IMR-90 (cell line): ENCODE measurements at regions not wholly inside any gene's neighbourhood (a gene's known extent, or its start where the extent isn't known, plus 50 kb on each side); places are given as distances from the start of the nearest gene placed in this dataset.

ENCODE experiments used
- ATAC-seq: fragments of 200-7000 bp; cut with Tn5 transposase; 2 replicates; pipeline ENCODE4 v1.9.1; 2020; ENCODE audit warnings: low read depth, mild to moderate bottlenecking, moderate library complexity
- BruUV-seq: library from RNA; stranded (reverse); fragments of 400-500 nt; replicated peaks from 2 replicates; lab custom pipeline; 2021; lab: Mats Ljungman, UMichigan
- CTCF ChIA-PET: fragments of 300-600 bp; formaldehyde crosslinking; extraction: SDS; loops from one replicate; lab custom pipeline; 2021; ENCODE audit warnings: antibody characterized with exemption; lab: Yijun Ruan, JAX
- POLR2A ChIA-PET: fragments of 300-600 bp; sonication (Branson Sonifier 250); formaldehyde crosslinking; loops from one replicate; lab custom pipeline; 2022; ENCODE audit warnings: antibody characterized with exemption; ENCODE audit not compliant: unreplicated experiment; lab: Charles Lee
- DNase-seq: peaks from one replicate; pipeline ENCODE4 v3.0.0; 2013
- H2AFZ ChIP-seq: replicated peaks from 2 replicates; pipeline ENCODE3; 2013; ENCODE audit warnings: low read length, mild to moderate bottlenecking; ENCODE audit not compliant: poor library complexity
- H2AK5ac ChIP-seq: 2 replicates; pipeline ENCODE4 v1.6.1; 2013; ENCODE audit warnings: low read depth, low read length, inconsistent platforms
- H2AK9ac ChIP-seq: replicated peaks from 2 replicates; pipeline ENCODE3; 2013; ENCODE audit warnings: mild to moderate bottlenecking, low read depth, low read length, moderate library complexity; ENCODE audit not compliant: poor library complexity
- H2BK120ac ChIP-seq: 2 replicates; pipeline ENCODE4 v1.6.1; 2013; ENCODE audit warnings: low read depth, low read length, inconsistent platforms
- H2BK15ac ChIP-seq: 3 replicates; pipeline ENCODE4 v1.6.1; 2013; ENCODE audit warnings: low read depth, low read length, inconsistent platforms
- H2BK20ac ChIP-seq: 2 replicates; pipeline ENCODE4 v1.6.1; 2013; ENCODE audit warnings: low read depth, mild to moderate bottlenecking, inconsistent platforms, low read length, moderate library complexity
- H2BK5ac ChIP-seq: 2 replicates; pipeline ENCODE4 v1.6.1; 2013; ENCODE audit warnings: mild to moderate bottlenecking, low read depth, low read length, inconsistent platforms; ENCODE audit not compliant: poor library complexity, severe bottlenecking
- H3K14ac ChIP-seq: replicated peaks from 2 replicates; pipeline ENCODE4 v1.6.1; 2013; ENCODE audit warnings: low read depth, low read length, inconsistent platforms
- H3K18ac ChIP-seq: 2 replicates; pipeline ENCODE4 v1.6.1; 2013; ENCODE audit warnings: low read depth, low read length, control low read depth
- H3K23ac ChIP-seq: 2 replicates; pipeline ENCODE4 v1.6.1; 2013; ENCODE audit warnings: low read depth, low read length, inconsistent platforms
- H3K27ac ChIP-seq: 2 replicates; pipeline ENCODE4 v1.5.1; 2013; ENCODE audit warnings: mild to moderate bottlenecking, control low read depth, low read length; ENCODE audit not compliant: insufficient read depth
- H3K27me3 ChIP-seq: 2 replicates; pipeline ENCODE4 v1.6.1; 2013; ENCODE audit warnings: low read length; ENCODE audit not compliant: control insufficient read depth, insufficient read depth
- H3K36me3 ChIP-seq: 2 replicates; pipeline ENCODE4 v1.6.1; 2013; ENCODE audit warnings: low read length, mixed read lengths; ENCODE audit not compliant: control insufficient read depth, insufficient read depth
- H3K4ac ChIP-seq: 2 replicates; pipeline ENCODE4 v1.6.1; 2013; ENCODE audit warnings: low read depth, low read length, inconsistent platforms
- H3K4me1 ChIP-seq: 2 replicates; pipeline ENCODE4 v1.6.1; 2013; ENCODE audit warnings: low read length, mixed read lengths; ENCODE audit not compliant: control insufficient read depth, insufficient read depth
- H3K4me2 ChIP-seq: 2 replicates; pipeline ENCODE4 v1.6.1; 2013; ENCODE audit warnings: low read depth, mild to moderate bottlenecking, control low read depth, low read length, moderate library complexity
- H3K4me3 ChIP-seq: 2 replicates; pipeline ENCODE4 v1.5.1; 2013; ENCODE audit warnings: low read depth, mild to moderate bottlenecking, control low read depth, low read length, moderate library complexity; ENCODE audit not compliant: insufficient read depth
- H3K56ac ChIP-seq: 2 replicates; pipeline ENCODE4 v1.6.1; 2013; ENCODE audit warnings: low read length, inconsistent platforms; ENCODE audit not compliant: insufficient read depth; ENCODE audit errors: extremely low read depth
- H3K79me1 ChIP-seq, 2 experiments: 2 replicates each; pipeline ENCODE4 v1.6.1; 2013; ENCODE audit warnings: low read length in 2 of 2, inconsistent platforms in 1 of 2, low read depth in 1 of 2
- H3K9ac ChIP-seq: 2 replicates; pipeline ENCODE4 v1.6.1; 2013; ENCODE audit warnings: low read depth, low read length, control low read depth
- H3K9me1 ChIP-seq: 2 replicates; pipeline ENCODE4 v1.6.1; 2013; ENCODE audit warnings: low read length, inconsistent platforms; ENCODE audit not compliant: insufficient read depth
- H3K9me3 ChIP-seq: 2 replicates; pipeline ENCODE4 v1.6.1; 2013; ENCODE audit warnings: low read length; ENCODE audit not compliant: control insufficient read depth, insufficient read depth
- H4K20me1 ChIP-seq: 2 replicates; pipeline ENCODE4 v1.6.1; 2013; ENCODE audit warnings: low read length, inconsistent platforms; ENCODE audit not compliant: insufficient read depth
- H4K5ac ChIP-seq: 2 replicates; pipeline ENCODE4 v1.6.1; 2013; ENCODE audit warnings: mild to moderate bottlenecking, low read depth, low read length, control low read depth
- H4K8ac ChIP-seq, 2 experiments: 2 replicates each; pipeline ENCODE4 v1.6.1; 2013; ENCODE audit warnings: low read depth in 2 of 2, low read length in 2 of 2, control low read depth in 1 of 2, inconsistent platforms in 1 of 2
- H4K91ac ChIP-seq: 2 replicates; pipeline ENCODE4 v1.6.1; 2013; ENCODE audit warnings: low read depth, low read length, inconsistent platforms; ENCODE audit not compliant: insufficient read depth
- BHLHE40 ChIP-seq: fragments of 150-350 bp; IDR thresholded peaks from 2 replicates; pipeline ENCODE4 v1.6.1; 2016; ENCODE audit warnings: mild to moderate bottlenecking, low read depth, low read length
- CEBPB ChIP-seq: IDR thresholded peaks from 2 replicates; pipeline ENCODE4 v1.6.1; 2012; ENCODE audit warnings: low read depth, low read length, improper control_type of control experiment
- ELK1 ChIP-seq: fragments of 150-350 bp; IDR thresholded peaks from 2 replicates; pipeline ENCODE4 v1.6.1; 2016; ENCODE audit warnings: low read depth, mild to moderate bottlenecking, low read length, moderate library complexity, borderline replicate concordance
- MAFK ChIP-seq: IDR thresholded peaks from 2 replicates; pipeline ENCODE4 v1.6.1; 2012; ENCODE audit warnings: low read depth, low read length, improper control_type of control experiment
- MAZ ChIP-seq: IDR thresholded peaks from 2 replicates; pipeline ENCODE4 v1.6.1; 2012; ENCODE audit warnings: low read depth, mild to moderate bottlenecking, low read length, improper control_type of control experiment, moderate library complexity, borderline replicate concordance
- RAD21 ChIP-seq: IDR thresholded peaks from 2 replicates; pipeline ENCODE4 v1.6.1; 2012; ENCODE audit warnings: low read length, improper control_type of control experiment
- RCOR1 ChIP-seq: IDR thresholded peaks from 2 replicates; pipeline ENCODE4 v1.6.1; 2012; ENCODE audit warnings: mild to moderate bottlenecking, low read length, improper control_type of control experiment; ENCODE audit not compliant: insufficient replicate concordance
- USF2 ChIP-seq: fragments of 150-350 bp; IDR thresholded peaks from 2 replicates; pipeline ENCODE4 v1.6.1; 2017; ENCODE audit warnings: mild to moderate bottlenecking, antibody characterized with exemption, low read length, low read depth
- WGBS, 2 experiments: methylation state at CpG; one replicate each; pipeline versions ENCODE4 v1.1.5 to v1.1.7; 2013; ENCODE audit warnings: missing lambda C conversion rate in 2 of 2; ENCODE audit not compliant: insufficient read length in 1 of 2; ENCODE audit errors: extremely low coverage in 2 of 2; 5-methylcytosine and 5-hydroxymethylcytosine counted together
- dilution Hi-C: fragments of 300-500 bp; cut with HindIII; formaldehyde crosslinking; loops from one replicate; pipeline ENCODE4 v1.14.3; 2018; ENCODE audit warnings: low sequenced_read_pairs; ENCODE audit not compliant: unreplicated experiment
- in situ Hi-C: fragments of 300-500 bp; cut with MboI; formaldehyde crosslinking; loops from 3 replicates; pipeline ENCODE4 v1.14.3; 2019; ENCODE audit warnings: low sequenced_read_pairs, inconsistent platforms, mixed read lengths
- intact Hi-C: fragments of 100-400 bp; cut with micrococcal nuclease; formaldehyde crosslinking; loops from 2 replicates; pipeline ENCODE4 v1.10.0; 2022

GRCh38 chr21:35119501-35120047 is 70.5 kb upstream of the RUNX1 start:
- DNase-seq (no peak), ATAC-seq (no peak)

More at GRCh38 chr21:35119501-35120047, 70.5 kb upstream of the RUNX1 start:
- Histone ChIP-seq H3K4me3 (no peak overlapping the region), H2AK5ac (no peak overlapping the region), H2BK5ac (no peak overlapping the region), H3K18ac (no peak overlapping the region), H3K56ac (no peak overlapping the region), H3K14ac (0 out of 2 replicates have a peak overlapping the region, but pooled peaks have one; percentile 14), H3K4me1 (peaks cover 1% of the 10 kb centered on the region; the same call in 1 of the 2 replicates), H2BK15ac (0 out of 3 replicates have a peak overlapping the region, but pooled peaks have one; percentile 9), H3K23ac (peak overlapping the region; percentile 29; the same call in 1 of the 2 replicates), H4K91ac (peak overlapping the region; percentile 33; the same call in 1 of the 2 replicates), H3K9ac (no peak overlapping the region), H4K5ac (no peak overlapping the region), H3K4me2 (no peak overlapping the region), H2AFZ (no peak overlapping the region), H4K8ac (no peak overlapping the region), H3K4ac (peak overlapping the region; percentile 26; the same call in 1 of the 2 replicates), H4K20me1 (no peaks in the 10 kb centered on the region), H2AK9ac (no peak overlapping the region), H3K36me3 (no peaks in the 10 kb centered on the region), H3K27ac (no peak overlapping the region), H3K27me3 (no peaks in the 10 kb centered on the region), H3K79me1 (no peaks in the 10 kb centered on the region), H3K9me3 (no peaks in the 10 kb centered on the region), H3K9me1 (0 out of 2 replicates have a peak, but pooled peaks cover 9% of the 10 kb centered on the region), H2BK120ac (peak overlapping the region; percentile 61), H2BK20ac (peak overlapping the region; percentile 57; the same call in 1 of the 2 replicates)
- intact Hi-C loops (no loop called here), dilution Hi-C loops (no loop called here), in situ Hi-C loops (no loop called here)
- no CpG with 5 or more reads among the region's 5 CpGs for WGBS, 2 experiments
- ChIA-PET POLR2A (no interaction called here), CTCF (interaction anchor here (0.6 kb wide), 1 partner anchor 80 kb away, joined by 3 read pairs; no protein-coding TSS in a partner anchor)
- TF ChIP-seq ELK1 (no peak), CEBPB (no peak), RCOR1 (no peak), RAD21 (no peak), BHLHE40 (no peak), MAZ (no peak), USF2 (no peak), MAFK (no peak)
- BruUV-seq, result no TSS peak
